ENCODE measurements at regions not wholly inside any gene's neighbourhood (a gene's known extent, or its start where the extent isn't known, plus 50 kb on each side); places are given as distances from the start of the nearest gene placed in this dataset.

DNA sequence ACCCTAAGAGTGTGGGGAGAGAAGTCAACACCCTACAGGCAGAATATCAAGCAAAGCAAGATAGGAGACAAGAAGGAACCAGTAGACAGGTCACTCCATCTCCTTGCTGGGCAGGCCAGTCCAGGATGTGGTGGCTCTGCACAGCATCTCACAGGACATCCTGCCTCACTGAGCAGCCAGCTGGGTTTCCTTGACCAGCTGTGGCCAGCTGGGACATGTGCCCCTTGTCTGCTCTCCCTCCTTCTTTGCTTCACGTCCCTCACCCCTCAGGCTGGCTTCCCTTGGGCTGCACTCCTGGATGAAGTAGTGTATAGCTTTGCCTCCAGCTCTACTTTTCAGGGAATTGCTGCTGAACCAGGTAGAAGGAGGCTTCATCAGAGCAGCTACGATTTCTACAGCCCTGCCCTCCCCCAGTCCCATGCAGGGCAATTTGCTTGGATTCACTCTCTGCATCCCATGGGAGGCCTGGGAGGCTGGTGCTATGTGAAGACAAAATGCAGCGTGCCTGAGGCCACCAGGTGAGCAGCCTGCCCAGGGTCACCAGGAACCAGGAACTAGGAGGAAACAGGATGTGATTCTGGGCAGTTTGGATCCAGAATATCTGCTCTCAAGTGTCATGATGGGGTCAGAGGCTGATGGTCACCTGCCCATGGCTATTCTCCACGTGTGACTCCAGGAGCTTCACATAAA lies 110.0 kb upstream of the PMEPA1 start:
- DNase-seq (no peak), ATAC-seq (no peak)
- H3K27me3 ChIP-seq (ENCODE audit: insufficient read depth in 3 of 3, low read length in 2 of 3), result no peaks in the 10 kb centered on the region
- intact Hi-C loops (cut with DNase I), result loop anchor here in 1 of 2 donors (10.0 kb wide), 1 partner anchor 165 kb away; no protein-coding TSS in a partner anchor
- no peaks in the 10 kb centered on the region for H3K4me1 ChIP-seq
- no peaks in the 10 kb centered on the region for H3K9me3 ChIP-seq
- TF ChIP-seq, protein P1, sequence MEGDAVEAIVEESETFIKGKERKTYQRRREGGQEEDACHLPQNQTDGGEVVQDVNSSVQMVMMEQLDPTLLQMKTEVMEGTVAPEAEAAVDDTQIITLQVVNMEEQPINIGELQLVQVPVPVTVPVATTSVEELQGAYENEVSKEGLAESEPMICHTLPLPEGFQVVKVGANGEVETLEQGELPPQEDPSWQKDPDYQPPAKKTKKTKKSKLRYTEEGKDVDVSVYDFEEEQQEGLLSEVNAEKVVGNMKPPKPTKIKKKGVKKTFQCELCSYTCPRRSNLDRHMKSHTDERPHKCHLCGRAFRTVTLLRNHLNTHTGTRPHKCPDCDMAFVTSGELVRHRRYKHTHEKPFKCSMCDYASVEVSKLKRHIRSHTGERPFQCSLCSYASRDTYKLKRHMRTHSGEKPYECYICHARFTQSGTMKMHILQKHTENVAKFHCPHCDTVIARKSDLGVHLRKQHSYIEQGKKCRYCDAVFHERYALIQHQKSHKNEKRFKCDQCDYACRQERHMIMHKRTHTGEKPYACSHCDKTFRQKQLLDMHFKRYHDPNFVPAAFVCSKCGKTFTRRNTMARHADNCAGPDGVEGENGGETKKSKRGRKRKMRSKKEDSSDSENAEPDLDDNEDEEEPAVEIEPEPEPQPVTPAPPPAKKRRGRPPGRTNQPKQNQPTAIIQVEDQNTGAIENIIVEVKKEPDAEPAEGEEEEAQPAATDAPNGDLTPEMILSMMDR (IDR thresholded peaks at IDR 0.05), result no peak
- H3K4me3 ChIP-seq, result no peak overlapping the region
- WGBS, 3 donors, result 59 to 66% (median 63%) methylated on average over 4 of the region's 4 CpGs
- no peak overlapping the region for H3K27ac ChIP-seq
- no peaks in the 10 kb centered on the region for H3K36me3 ChIP-seq (ENCODE audit: insufficient read depth in 1 of 2, low read depth in 1 of 2)

DNA sequence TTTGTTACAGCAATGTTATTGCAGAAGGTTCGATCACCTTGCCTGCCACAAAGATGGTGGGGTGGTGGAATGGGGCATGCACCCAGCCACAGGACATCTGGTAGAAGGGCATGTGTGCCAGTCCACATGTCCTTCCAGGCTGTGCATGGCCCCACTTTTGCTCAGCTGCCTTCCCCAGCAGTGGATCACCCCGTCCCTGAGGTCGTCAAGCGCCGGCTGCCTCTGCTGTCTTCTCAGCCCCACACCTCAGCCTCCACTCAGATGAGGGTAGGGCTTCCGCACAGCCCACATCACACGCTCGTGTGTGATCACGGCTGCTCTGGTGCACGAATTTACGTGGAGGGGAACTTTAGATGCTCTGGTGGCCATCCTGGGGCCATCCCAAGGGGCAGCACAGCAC lies 109.5 kb upstream of the PMEPA1 start:
- TF ChIP-seq, protein P1 (IDR thresholded peaks at IDR 0.05), result no peak
- Histone ChIP-seq H3K9me3 (no peaks in the 10 kb centered on the region), H3K27me3 (ENCODE audit: insufficient read depth in 3 of 3, low read length in 2 of 3) (no peaks in the 10 kb centered on the region), H3K4me3 (no peak overlapping the region), H3K36me3 (ENCODE audit: insufficient read depth in 1 of 2, low read depth in 1 of 2) (no peaks in the 10 kb centered on the region), H3K4me1 (no peaks in the 10 kb centered on the region), H3K27ac (no peak overlapping the region)
- no peak for ATAC-seq
- intact Hi-C loops (cut with DNase I), result loop anchor here in 1 of 2 donors (10.0 kb wide), 1 partner anchor 164 kb away; no protein-coding TSS in a partner anchor
- no peak for DNase-seq
- 86 to 91% (median 89%) methylated on average over 11 of the region's 11 CpGs for WGBS, 3 donors

DNA sequence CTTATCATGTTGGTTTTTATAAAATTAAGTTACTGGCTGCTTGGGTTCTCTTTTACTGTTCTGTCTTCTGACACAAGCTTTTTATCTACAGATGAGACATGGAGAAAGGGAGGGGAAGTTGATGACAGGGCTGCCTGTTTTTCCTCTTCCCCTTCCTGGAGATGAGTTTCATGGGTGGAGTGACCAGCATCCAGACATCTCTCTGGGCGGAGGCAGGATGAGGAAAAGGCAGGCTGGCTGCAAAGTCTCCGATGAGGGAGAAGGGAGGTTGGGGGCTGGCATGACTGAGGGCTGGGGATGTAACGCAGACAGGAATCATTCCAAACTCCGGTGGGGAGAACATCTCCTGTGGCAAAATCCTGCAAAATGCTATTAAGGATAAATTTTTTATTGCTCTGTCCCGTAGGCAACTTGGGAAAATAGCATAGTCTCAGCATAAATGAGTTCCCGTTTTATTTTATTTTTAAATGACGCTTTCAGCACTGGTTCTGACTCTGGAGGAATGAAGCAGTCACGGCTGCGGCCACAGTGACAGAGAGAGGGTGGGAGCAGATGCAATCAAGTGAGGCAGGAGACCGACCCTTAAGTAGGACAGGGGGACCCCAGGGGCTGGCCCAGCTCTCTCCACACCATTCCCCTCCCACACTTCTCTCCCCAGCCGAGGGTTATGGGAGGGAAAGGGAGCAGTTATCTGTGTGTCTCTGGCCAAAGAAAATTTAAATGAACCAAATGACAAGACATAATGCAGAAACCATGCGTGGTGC lies 108.8 kb upstream of the PMEPA1 start:
- ATAC-seq (no peak), DNase-seq (no peak)
- Histone ChIP-seq H3K4me3 (no peak overlapping the region), H3K27ac (no peak overlapping the region), H3K4me1 (no peaks in the 10 kb centered on the region), H3K36me3 (ENCODE audit: insufficient read depth in 1 of 2, low read depth in 1 of 2) (no peaks in the 10 kb centered on the region), H3K27me3 (ENCODE audit: insufficient read depth in 3 of 3, low read length in 2 of 3) (no peaks in the 10 kb centered on the region), H3K9me3 (no peaks in the 10 kb centered on the region)
- intact Hi-C loops (cut with DNase I), result loop anchor here in 1 of 2 donors (10.0 kb wide), 1 partner anchor 164 kb away; no protein-coding TSS in a partner anchor
- TF ChIP-seq, protein P1 (IDR thresholded peaks at IDR 0.05), result no peak
- 58 to 74% (median 72%) methylated on average over 12 of the region's 12 CpGs for WGBS, 3 donors

DNA sequence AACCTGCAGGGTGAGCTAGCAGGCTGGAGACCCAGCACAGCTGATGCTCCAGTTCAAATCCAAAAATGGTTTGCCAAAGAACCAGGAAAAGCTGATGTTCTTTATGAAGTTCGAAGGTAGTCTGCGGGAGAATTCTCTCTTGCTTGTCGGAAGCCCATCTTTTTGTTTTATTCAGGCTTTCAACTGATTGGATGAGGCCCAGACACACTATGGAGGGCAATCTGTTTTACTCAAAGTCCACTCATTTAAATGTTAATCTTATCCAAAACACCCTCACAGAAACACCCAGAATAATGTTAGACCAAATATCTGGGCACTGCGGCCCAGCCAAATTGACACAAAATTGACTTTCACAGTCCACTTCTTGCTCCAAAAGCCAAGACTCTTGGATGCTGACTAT lies 105.6 kb upstream of the PMEPA1 start:
- ATAC-seq, result no peak
- Histone ChIP-seq H3K27ac (no peak overlapping the region), H3K4me3 (no peak overlapping the region), H3K27me3 (ENCODE audit: insufficient read depth in 3 of 3, low read length in 2 of 3) (no peaks in the 10 kb centered on the region), H3K9me3 (no peaks in the 10 kb centered on the region), H3K36me3 (ENCODE audit: insufficient read depth in 1 of 2, low read depth in 1 of 2) (no peaks in the 10 kb centered on the region), H3K4me1 (peaks cover 12% of the 10 kb centered on the region)
- no peak for DNase-seq
- intact Hi-C loops (cut with DNase I), result loop anchor here in 1 of 2 donors (10.0 kb wide), 1 partner anchor 161 kb away; no protein-coding TSS in a partner anchor
- TF ChIP-seq, protein P1 (IDR thresholded peaks at IDR 0.05), result no peak
- WGBS, 3 donors, result 66 to 86% (median 77%) methylated on average over 4 of the region's 4 CpGs

All from psoas muscle (tissue), 7 donors.